GM19240 (cell line): ENCODE measurements at regions not wholly inside any gene's neighbourhood (a gene's known extent, or its start where the extent isn't known, plus 50 kb on each side); places are given as distances from the start of the nearest gene placed in this dataset.

Source experiments
- DNase-seq: peaks from one replicate; pipeline ENCODE4 v3.0.0; 2011; ENCODE audit warnings: low spot score; ENCODE audit not compliant: insufficient read length

- no peak for DNase-seq
Measured at GRCh38 chr10:44180321-44181168, 204.4 kb downstream of the CXCL12 start.

GRCh38 chr10:44178856-44179255, 206.0 kb downstream of the CXCL12 start:
- DNase-seq = no peak

- DNase-seq = no peak
Measured at GRCh38 chr10:44178281-44178680, 206.6 kb downstream of the CXCL12 start.

GRCh38 chr10:44177610-44178009, 207.3 kb downstream of the CXCL12 start:
- no peak for DNase-seq

GRCh38 chr10:44176311-44176710, 208.6 kb downstream of the CXCL12 start:
- no peak for DNase-seq

GRCh38 chr10:44173608-44173894, 211.3 kb downstream of the CXCL12 start:
- no peak for DNase-seq

- no peak for DNase-seq
Measured at GRCh38 chr10:44172883-44173607, 211.9 kb downstream of the CXCL12 start.

- no peak for DNase-seq
Measured at GRCh38 chr10:44171765-44172164, 213.1 kb downstream of the CXCL12 start.

- no peak for DNase-seq
Measured at GRCh38 chr10:44168478-44168877, 216.4 kb downstream of the CXCL12 start.

GRCh38 chr10:44167752-44168151, 217.1 kb downstream of the CXCL12 start:
- no peak for DNase-seq

- no peak for DNase-seq
Measured at GRCh38 chr10:44166441-44166840, 218.5 kb downstream of the CXCL12 start.

- no peak for DNase-seq
Measured at GRCh38 chr10:44164251-44164956, 220.5 kb downstream of the CXCL12 start.

GRCh38 chr10:44161184-44161583, 223.7 kb downstream of the CXCL12 start:
- no peak for DNase-seq

- DNase-seq = no peak
Measured at GRCh38 chr10:44157574-44157973, 227.3 kb downstream of the CXCL12 start.

GRCh38 chr10:44154956-44155355, 229.9 kb downstream of the CXCL12 start:
- DNase-seq = no peak

GRCh38 chr10:44153918-44154670, 230.8 kb downstream of the CXCL12 start:
- DNase-seq = no peak

- DNase-seq = no peak
Measured at GRCh38 chr10:44143556-44143955, 241.3 kb downstream of the CXCL12 start.

- DNase-seq = no peak
Measured at GRCh38 chr10:44132361-44133289, 252.3 kb downstream of the CXCL12 start.

GRCh38 chr10:44126291-44126717, 258.6 kb downstream of the CXCL12 start:
- DNase-seq = no peak

GRCh38 chr10:44125879-44126278, 259.0 kb downstream of the CXCL12 start:
- no peak for DNase-seq
